NK-92 (cell line): ENCODE measurements at regions not wholly inside any gene's neighbourhood (a gene's known extent, or its start where the extent isn't known, plus 50 kb on each side); places are given as distances from the start of the nearest gene placed in this dataset.
"Not testable (repeated sequence)": the region's sequence is repeated elsewhere in the genome, so short reads cannot be mapped to it uniquely, and the experiment has no call there.

Experiments used
- DNase-seq: peaks from one replicate; lab custom pipeline; 2025; ENCODE audit not compliant: unreplicated experiment; lab: John Stamatoyannopoulos, UW

DNA sequence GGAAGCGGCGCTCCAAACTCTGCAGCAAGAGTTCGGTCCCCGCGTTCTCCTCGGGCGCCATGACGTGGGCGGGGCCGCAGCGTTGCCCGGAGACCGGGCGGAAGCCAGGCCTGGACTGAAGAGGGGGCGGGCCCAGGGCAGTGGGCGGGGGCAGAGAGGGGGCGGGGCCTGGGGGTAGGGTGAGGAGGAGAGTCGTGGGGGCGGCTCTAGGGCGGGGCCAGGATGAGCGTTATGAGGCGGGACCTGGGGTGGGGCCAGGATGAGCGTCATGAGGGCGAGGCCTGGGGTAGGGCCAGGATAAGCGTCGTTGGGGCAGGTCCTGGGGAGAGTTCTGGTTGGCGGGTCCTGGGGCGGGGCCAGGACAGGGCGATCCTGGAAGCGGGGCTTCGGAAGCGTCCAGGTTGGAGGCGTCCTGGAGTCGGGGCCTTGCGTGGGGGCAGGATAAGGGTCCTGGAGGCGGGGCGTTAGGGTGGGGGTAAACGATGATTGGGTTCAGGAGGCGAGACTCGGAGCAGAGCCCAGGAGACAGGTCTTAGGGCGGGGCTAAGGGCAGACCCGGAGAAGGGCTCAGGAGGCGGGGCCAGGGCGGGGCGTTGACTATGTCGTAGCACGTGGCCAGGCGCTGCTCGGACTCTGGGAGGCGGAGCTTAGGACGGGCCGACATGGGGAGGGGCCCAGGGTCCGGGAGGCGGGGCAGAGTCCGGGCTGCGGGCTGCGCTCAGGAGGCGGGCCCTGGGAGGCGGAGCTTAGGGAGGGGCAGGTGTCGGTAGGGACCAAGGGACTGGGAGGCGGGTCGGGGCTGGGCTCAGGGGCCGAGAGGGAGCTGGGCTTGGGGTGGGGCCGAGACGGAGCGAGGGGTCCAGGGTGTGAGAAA lies 131.1 kb upstream of the ALDH3B2 start:
- peak; percentile 86 for DNase-seq

DNA sequence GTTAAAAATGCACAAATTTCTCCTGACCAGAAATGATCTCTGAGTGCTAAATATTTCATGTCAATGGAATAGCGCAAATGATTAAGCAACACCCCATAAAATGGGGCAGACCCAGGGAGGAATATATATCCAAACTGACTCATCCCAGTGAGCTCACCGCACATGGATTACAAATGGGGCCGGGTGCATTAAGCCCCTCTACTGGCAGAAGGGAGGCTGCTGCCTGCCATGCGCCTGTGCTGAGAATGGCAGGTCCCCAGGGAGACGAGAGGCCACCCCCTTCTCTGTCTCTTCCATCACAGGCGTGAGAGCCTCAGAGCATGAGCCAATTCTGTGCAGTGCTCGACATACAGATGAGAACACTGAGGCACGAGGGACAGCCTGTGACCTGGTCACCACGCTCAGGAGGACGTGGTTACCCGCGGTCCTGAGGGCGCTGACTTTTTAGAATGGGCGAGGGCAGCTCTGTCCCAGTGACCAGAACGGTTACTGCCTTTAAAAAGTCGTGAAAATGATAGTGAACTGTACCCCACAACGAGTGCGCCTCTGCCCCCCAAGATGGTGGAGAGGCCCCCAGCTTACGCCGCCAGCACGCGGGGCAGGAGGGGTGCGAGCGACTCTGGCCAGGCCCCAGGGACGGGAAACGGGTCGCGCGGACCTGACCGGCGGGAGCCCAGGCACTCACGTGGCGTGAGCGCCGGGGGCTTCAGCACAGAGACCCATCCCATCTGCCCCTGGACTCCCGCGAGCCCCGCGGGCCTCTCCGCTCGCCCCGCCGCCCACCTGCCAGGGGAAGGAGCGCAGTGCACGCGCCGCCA lies 130.2 kb upstream of the ALDH3B2 start:
- not testable (repeated sequence) for DNase-seq

- not testable (repeated sequence) for DNase-seq
Observed at GRCh38 chr11:67803519-67803918, 129.1 kb upstream of the ALDH3B2 start.

GRCh38 chr11:67803055-67803454 lies 128.6 kb upstream of the ALDH3B2 start:
- not testable (repeated sequence) for DNase-seq

- not testable (repeated sequence) for DNase-seq
Observed at GRCh38 chr11:67802623-67803022, 128.2 kb upstream of the ALDH3B2 start.

DNA sequence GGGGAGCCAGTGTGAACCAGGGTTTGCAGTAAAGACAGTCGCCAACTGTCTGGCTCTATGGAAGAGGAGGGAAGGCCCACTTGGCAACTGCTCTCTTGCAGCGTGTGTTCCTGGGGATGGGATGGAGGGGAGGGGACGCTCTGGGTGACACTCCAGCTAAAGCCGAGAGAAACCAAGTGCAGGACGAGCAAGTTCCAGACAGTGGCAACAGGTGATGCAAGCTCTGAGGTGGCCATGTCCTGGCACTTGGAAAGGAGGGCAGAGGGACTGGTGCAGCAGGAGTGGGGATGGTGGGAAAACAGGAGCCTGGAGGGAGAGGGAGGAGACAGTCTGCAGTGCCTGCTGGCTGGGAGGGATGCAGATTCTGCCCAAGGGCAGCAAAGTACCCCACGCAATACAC lies 127.0 kb upstream of the ALDH3B2 start:
- not testable (repeated sequence) for DNase-seq

DNA sequence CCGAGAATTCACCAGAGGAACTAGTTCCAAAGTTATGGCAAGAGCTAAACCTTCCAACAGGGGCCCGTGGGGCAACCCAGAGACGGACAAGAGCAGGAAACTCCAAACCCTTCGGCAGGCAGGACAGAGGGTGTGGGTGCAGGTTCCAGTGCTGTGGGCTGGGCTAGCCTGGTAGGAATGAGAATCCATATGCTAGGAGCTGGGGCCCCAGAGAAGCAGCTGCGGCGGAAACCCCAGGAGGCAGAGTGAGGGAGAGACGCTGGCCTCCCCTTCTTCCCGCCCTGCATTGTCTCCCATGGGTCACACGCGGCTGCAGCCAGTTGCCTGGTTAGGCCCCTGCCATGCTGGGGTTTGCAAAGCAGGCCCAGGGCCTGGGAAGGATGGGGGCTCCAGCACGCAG lies 126.2 kb upstream of the ALDH3B2 start:
- DNase-seq, result not testable (repeated sequence)

GRCh38 chr11:67799808-67800207 lies 125.4 kb upstream of the ALDH3B2 start:
- DNase-seq, result not testable (repeated sequence)

DNA sequence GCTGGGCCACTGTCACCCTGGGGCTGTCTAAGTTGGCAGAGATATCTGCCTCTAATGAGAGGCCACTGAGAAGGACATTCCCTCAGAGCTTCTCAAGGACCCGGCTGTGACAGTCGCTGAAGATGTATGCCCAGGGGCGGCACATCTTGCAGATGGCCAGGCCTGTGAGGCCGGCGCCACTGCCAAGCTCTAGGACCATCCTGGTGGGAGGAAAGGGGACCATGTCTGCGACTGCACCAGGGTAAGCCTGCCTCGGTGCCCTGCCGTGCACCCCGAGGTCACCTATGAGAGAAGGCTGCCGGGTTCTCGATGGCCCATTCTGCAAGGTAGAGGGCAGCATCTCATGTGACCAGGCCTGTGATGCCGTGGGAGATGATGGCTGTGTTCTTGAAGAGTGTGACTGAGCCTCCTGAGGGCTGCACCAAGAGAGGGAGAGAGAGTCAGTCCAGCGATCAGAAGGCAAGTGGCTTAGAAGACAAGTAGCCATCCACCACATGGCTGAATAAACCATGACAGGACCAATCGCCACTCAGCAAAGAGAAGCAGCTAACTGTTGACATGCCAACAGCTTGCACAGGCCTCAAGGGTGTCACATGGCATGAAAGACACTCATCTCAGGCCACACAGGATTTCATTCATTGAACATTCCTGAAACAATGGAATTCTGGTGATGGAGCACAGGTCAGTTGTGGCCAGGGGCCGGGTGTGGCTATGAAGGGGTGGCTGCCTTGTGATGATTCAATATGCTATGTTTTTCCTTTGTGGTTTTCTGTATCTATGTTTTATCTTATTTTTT lies 123.5 kb upstream of the ALDH3B2 start:
- not testable (repeated sequence) for DNase-seq

GRCh38 chr11:67795746-67796145 lies 121.3 kb upstream of the ALDH3B2 start:
- no peak for DNase-seq

DNA sequence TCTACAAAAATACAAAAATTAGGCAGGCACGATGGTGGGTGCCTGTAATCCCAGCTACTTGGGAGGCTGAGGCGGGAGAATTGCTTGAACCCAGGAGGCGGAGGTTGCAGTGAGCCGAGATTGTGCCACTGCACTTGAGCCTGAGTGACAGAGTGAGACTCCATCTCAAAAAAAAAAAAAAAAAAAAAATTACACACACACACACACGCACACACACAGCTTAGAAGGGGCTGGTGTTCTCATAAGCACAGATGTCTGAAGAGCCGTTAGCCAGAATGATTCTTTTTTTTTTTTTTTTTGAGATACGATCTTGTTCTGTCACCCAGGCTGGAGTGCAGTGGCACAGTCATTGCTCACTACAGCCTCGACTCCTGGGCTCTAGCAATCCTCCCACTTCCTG lies 119.3 kb upstream of the ALDH3B2 start:
- not testable (repeated sequence) for DNase-seq

- DNase-seq, result not testable (repeated sequence)
Observed at GRCh38 chr11:67792273-67792990, 118.0 kb upstream of the ALDH3B2 start.

DNA sequence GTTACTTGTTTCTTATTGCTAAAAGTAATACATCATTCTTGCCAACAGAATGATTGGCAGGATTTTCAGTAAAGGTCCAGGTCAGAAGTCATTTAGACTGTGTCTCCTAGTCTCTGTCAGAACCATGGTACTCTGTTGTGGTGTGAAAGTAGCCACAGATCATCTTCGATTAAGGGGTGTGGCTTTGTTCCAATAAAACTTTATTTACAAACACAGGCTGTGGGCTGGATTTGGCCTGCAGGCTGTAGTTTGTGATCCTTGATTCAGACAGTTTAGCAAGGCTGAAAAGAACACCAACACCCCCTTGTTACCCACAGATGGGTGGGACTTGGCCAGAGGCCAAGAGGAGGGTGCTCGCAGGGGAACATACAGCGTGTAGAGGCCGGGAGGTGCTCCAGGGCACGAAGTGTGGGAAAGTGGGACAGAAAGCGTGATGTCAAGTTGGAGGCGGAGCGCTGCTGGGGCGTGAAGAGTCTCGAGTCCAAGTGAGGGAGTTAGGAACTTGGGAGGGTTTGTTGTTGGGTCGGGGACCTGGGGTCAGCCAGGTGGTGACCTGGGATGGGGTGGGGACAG lies 117.3 kb upstream of the ALDH3B2 start:
- DNase-seq, result not testable (repeated sequence)

DNA sequence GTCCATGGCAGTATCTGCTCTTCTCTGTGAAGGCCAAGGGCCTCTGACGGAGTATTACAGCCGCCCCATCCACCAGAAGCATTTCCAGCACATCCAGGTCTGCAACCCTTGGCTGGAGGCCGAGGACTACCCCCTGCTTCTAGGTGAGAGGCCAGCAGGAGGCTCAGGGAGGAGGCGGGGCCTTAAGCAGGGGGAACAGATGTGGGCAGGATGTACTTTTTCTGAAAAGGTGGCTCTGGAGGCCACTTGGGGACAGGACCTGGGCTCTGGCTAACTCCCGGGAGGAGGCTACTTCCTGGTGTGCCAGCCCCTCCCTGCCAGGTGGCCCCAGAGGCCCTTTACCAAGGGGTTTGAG lies 113.9 kb upstream of the ALDH3B2 start:
- DNase-seq, result not testable (repeated sequence)

GRCh38 chr11:67787681-67788340 lies 113.4 kb upstream of the ALDH3B2 start:
- DNase-seq, result not testable (repeated sequence)

DNA sequence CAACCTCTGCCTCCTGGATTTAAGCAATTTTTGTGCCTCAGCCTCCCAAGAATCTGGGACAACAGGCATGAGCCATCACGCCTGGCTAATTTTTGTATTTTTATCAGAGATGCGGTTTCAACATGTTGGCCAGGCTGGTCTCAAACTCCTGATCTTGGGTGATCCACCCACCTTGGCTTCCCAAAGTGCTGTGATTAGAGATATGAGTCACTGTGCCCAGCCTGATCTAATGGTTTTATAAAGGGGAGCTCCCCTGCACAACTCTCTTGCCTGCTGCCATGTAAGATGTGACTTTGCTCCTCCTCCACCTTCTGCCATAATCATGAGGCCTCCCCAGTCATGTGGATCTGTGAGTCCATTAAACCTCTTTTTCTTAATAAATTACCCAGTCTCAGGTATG lies 107.5 kb upstream of the ALDH3B2 start:
- not testable (repeated sequence) for DNase-seq

GRCh38 chr11:67781506-67781905 lies 107.1 kb upstream of the ALDH3B2 start:
- DNase-seq, result not testable (repeated sequence)

GRCh38 chr11:67780056-67780455 lies 105.6 kb upstream of the ALDH3B2 start:
- no peak for DNase-seq

DNA sequence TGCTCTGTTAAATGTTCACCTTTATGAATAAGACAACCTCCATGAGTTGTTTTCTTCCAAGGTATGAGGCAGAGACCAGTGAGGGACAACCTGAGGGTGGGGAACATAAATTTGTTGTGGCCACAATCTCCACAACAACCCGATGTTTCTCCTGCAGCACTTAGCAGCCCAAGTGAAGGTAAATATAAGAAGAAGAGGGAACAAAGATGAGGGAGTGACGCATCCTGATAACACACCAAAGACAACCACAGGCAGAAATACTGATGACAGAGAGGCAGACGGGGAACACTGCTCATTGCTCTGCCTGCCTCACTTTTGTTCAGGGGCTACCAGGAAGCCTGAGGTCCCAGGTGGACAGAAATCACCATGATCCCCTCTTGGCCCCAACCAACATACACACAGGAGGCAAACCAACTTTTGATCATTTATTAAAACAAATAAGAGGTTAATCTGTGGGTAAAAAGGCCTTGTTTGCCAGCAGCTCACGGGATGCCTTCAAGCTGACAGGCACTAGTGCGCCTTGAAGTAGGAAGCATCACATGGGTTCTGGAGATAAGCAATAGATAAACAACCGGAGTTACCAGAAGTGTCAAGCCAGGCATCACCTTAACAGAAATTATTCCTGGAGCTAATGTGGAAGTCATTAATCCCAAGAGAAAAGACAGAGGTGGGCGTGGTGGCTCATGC lies 104.9 kb upstream of the ALDH3B2 start:
- DNase-seq, result not testable (repeated sequence)
